HepG2 (cell line): ENCODE measurements at regions not wholly inside any gene's neighbourhood (a gene's known extent, or its start where the extent isn't known, plus 50 kb on each side); places are given as distances from the start of the nearest gene placed in this dataset.

Experiments
- ATAC-seq: fragments of 200-7000 bp; cut with Tn5 transposase; 3 replicates; pipeline ENCODE4 v1.9.1; 2020; ENCODE audit warnings: mild to moderate bottlenecking, moderate library complexity
- BruUV-seq: library from RNA; stranded (reverse); fragments of 400-500 nt; replicated peaks from 2 replicates; lab custom pipeline; 2021; lab: Mats Ljungman, UMichigan
- CTCF ChIA-PET: fragments of 300-600 bp; formaldehyde crosslinking; extraction: SDS; loops from one replicate; lab custom pipeline; 2021; ENCODE audit warnings: low total read pairs, inconsistent platforms, low intra/inter-chr PET ratio; lab: Yijun Ruan, JAX
- POLR2A ChIA-PET: fragments of 350-600 bp; sonication (Branson Sonifier 250); formaldehyde crosslinking; loops from one replicate; lab custom pipeline; 2020; ENCODE audit warnings: antibody characterized with exemption, inconsistent platforms; lab: Yijun Ruan, JAX
- DNase-seq: peaks from one replicate; pipeline ENCODE4 v3.0.0-alpha.2; 2015; ENCODE audit warnings: low spot score
- FAIRE-seq: peaks from 3 replicates; lab custom pipeline; 2011; peaks lifted over from hg19 to GRCh38; lab: Jason Lieb, UNC
- H2AFZ ChIP-seq: one replicate; pipeline ENCODE4 v1.6.1; 2011; ENCODE audit warnings: low read length, inconsistent platforms
- H3K27ac ChIP-seq: fragments of 300-600 bp; 3 replicates; pipeline ENCODE4 v1.8.0; 2011; ENCODE audit warnings: mixed run types, mild to moderate bottlenecking, mixed read lengths, low read length, inconsistent platforms; ENCODE audit not compliant: insufficient read depth; ENCODE audit errors: extremely low read length
- H3K27me3 ChIP-seq, 2 experiments: fragments of 200-600 bp in 1 of 2; 2 replicates in 1 of 2; 3 replicates in 1 of 2; pipeline versions ENCODE4 v1.6.0 to v1.8.0; 2011; ENCODE audit warnings: low read length in 2 of 2, mild to moderate bottlenecking in 2 of 2, moderate library complexity in 2 of 2, inconsistent platforms in 1 of 2; ENCODE audit not compliant: insufficient read depth in 2 of 2, control insufficient read depth in 1 of 2
- H3K36me3 ChIP-seq, 2 experiments: fragments of 200-600 bp in 1 of 2; replicated peaks in 1 of 2; 2 replicates in 1 of 2; 3 replicates in 1 of 2; pipeline versions ENCODE4 v1.5.1 to v1.8.0; 2011; ENCODE audit warnings: low read length in 2 of 2, inconsistent platforms in 1 of 2; ENCODE audit not compliant: insufficient read depth in 2 of 2, control insufficient read depth in 1 of 2
- H3K4me1 ChIP-seq: 2 replicates; pipeline ENCODE4 v1.5.1; 2012; ENCODE audit warnings: low read length, inconsistent platforms; ENCODE audit not compliant: insufficient read depth
- H3K4me2 ChIP-seq: 2 replicates; pipeline ENCODE4 v1.6.0; 2011; ENCODE audit warnings: low read depth, low read length, inconsistent platforms
- H3K4me3 ChIP-seq, 3 experiments: fragments of 200-600 bp in 1 of 3; sonication (generic), shearing (Covaris generic) in 1 of 3; replicated peaks in 1 of 3; 2 replicates each; pipeline ENCODE4 v1.5.1; 2011 to 2016; ENCODE audit warnings: low read length in 3 of 3, inconsistent platforms in 2 of 3, low read depth in 2 of 3, mild to moderate bottlenecking in 2 of 3, control low read depth in 1 of 3, mixed read lengths in 1 of 3; ENCODE audit not compliant: insufficient read depth in 1 of 3
- H3K79me2 ChIP-seq: one replicate; pipeline ENCODE4 v1.6.1; 2011; ENCODE audit warnings: low read length, inconsistent platforms; ENCODE audit not compliant: insufficient read depth
- H3K9ac ChIP-seq: 2 replicates; pipeline ENCODE4 v1.6.0; 2011; ENCODE audit warnings: mild to moderate bottlenecking, low read depth, low read length, inconsistent platforms; ENCODE audit not compliant: insufficient read depth
- H3K9me3 ChIP-seq: 2 replicates; pipeline ENCODE4 v1.5.1; 2012; ENCODE audit warnings: mild to moderate bottlenecking, low read length
- H4K20me1 ChIP-seq: 2 replicates; pipeline ENCODE4 v1.6.0; 2011; ENCODE audit warnings: inconsistent platforms, mild to moderate bottlenecking, low read length, moderate library complexity; ENCODE audit not compliant: insufficient read depth
- CEBPB ChIP-seq: IDR thresholded peaks from 2 replicates; pipeline ENCODE4 v1.6.1; 2011; ENCODE audit warnings: low read depth, low read length, improper control_type of control experiment, borderline replicate concordance
- SMC3 ChIP-seq: IDR thresholded peaks from 2 replicates; pipeline ENCODE4 v1.6.1; 2011; ENCODE audit warnings: low read length, improper control_type of control experiment
- ZNF251 ChIP-seq: sonication (generic); formaldehyde crosslinking; IDR thresholded peaks from 2 replicates; pipeline ENCODE4 v1.9.0; 2021; ENCODE audit warnings: mild to moderate bottlenecking, missing genetic modification reagents
- ZNF326 ChIP-seq: sonication (generic); formaldehyde crosslinking; IDR thresholded peaks from 2 replicates; pipeline ENCODE4 v1.4.0; 2020; ENCODE audit warnings: missing genetic modification reagents, borderline replicate concordance
- ZNF615 ChIP-seq: sonication (generic); formaldehyde crosslinking; IDR thresholded peaks from 2 replicates; pipeline ENCODE4 v1.5.0; 2020; ENCODE audit warnings: mild to moderate bottlenecking, missing genetic modification reagents, borderline replicate concordance
- ZNF772 ChIP-seq: sonication (generic); formaldehyde crosslinking; IDR thresholded peaks from 2 replicates; pipeline ENCODE4 v1.5.0; 2020; ENCODE audit warnings: mild to moderate bottlenecking, missing genetic modification reagents
- WGBS: methylation state at CpG from one replicate; pipeline ENCODE4 v1.1.6; 2017; ENCODE audit warnings: low lambda C conversion rate; 5-methylcytosine and 5-hydroxymethylcytosine counted together
- in situ Hi-C: cut with HindIII; loops from 2 replicates; pipeline ENCODE4 v1.10.0; 2017; ENCODE audit warnings: low pct_unique_long_range_greater_than_20kb; ENCODE audit not compliant: extremely low pct_ligation_motif_present
- intact Hi-C: fragments of 100-400 bp; cut with micrococcal nuclease; formaldehyde crosslinking; loops from one replicate; pipeline ENCODE4 v1.10.0; 2022; ENCODE audit not compliant: unreplicated experiment

- TF ChIP-seq ZNF615 (no peak), ZNF251 (CRISPR knock-in tag) (no peak), ZNF772 (CRISPR knock-in tag) (no peak), ZNF326 (CRISPR knock-in tag) (no peak)
These were observed 318.9 kb downstream of the LMO4 start (continued) for GRCh38 chr1:87647430-87648177.

- no TSS peak for BruUV-seq
- CTCF ChIA-PET, result no interaction called here
- intact Hi-C loops, result no loop called here
- TF ChIP-seq CEBPB, result peak; percentile 70
- TF ChIP-seq SMC3, result no peak
- H3K36me3 ChIP-seq, result no peaks in the 10 kb centered on the region
- H3K4me3 ChIP-seq, result no peak overlapping the region
- H4K20me1 ChIP-seq, result no peaks in the 10 kb centered on the region
- POLR2A ChIA-PET, result no interaction called here
- H3K9ac ChIP-seq, result no peak overlapping the region
- no peak overlapping the region for H3K4me2 ChIP-seq
- H2AFZ ChIP-seq, result no peak overlapping the region
- in situ Hi-C loops, result no loop called here
- DNase-seq, result no peak
- H3K4me1 ChIP-seq, result peaks cover 19% of the 10 kb centered on the region
- H3K79me2 ChIP-seq, result no peaks in the 10 kb centered on the region
- no peak for ATAC-seq
- no peak overlapping the region for H3K27ac ChIP-seq
- 59% methylated on average over 3 of the region's 4 CpGs for WGBS
- no peaks in the 10 kb centered on the region for H3K9me3 ChIP-seq
- H3K27me3 ChIP-seq, result peaks cover 0 to 3% of the 10 kb centered on the region in 2 experiments; a peak in 1 of 5 replicates
- no peak for FAIRE-seq
These were observed 319.8 kb downstream of the LMO4 start for GRCh38 chr1:87648323-87649119.
